Nucleus accumbens (tissue), 56 donors: ENCODE measurements at regions not wholly inside any gene's neighbourhood (a gene's known extent, or its start where the extent isn't known, plus 50 kb on each side); places are given as distances from the start of the nearest gene placed in this dataset.
A peak's percentile ranks its signal among the peaks of the same experiment; 100 is the strongest.
"Not testable (repeated sequence)": the region's sequence is repeated elsewhere in the genome, so short reads cannot be mapped to it uniquely, and the experiment has no call there.

Source experiments
- DNase-seq, 56 donors: peaks; one replicate each; lab custom pipeline; 2025; lab: John Stamatoyannopoulos, UW

DNA sequence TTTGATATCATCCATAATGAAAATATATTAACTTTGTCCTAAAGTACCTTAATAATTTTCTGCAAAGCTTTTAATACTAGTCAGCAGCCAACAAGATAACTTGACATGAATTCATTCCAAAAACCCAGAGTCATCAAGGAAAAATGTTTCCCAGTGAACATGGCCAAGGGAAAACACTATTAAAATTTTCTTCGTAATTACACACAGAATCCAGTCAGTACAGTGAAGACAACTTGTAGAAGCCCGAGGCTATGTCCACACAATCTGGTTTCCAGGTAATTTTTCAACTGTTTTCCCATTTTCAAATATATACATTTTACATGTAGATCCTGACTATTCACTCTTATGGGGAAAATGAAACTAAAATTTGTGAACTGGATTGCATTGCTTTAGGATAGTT lies 600.9 kb downstream of the CDH8 start:
- DNase-seq: no peak

DNA sequence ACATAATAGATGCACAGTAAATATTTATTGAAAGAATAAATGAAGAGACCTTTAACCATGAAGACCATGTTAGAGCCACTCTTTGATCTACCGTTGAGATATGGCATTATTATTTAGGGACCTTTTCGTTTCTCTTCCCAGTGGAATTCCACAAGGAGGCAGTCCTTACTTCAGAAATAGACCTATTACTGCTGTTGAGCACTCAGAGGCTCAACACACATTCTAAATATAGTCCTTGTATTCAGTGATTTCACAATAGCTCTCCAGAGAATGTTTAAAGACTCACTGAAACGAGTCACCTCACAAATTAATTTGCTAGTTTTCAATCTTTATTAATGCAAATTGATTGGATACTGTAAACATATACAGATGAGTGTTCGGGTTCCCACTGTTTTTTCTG lies 603.8 kb downstream of the CDH8 start:
- DNase-seq: no peak

DNA sequence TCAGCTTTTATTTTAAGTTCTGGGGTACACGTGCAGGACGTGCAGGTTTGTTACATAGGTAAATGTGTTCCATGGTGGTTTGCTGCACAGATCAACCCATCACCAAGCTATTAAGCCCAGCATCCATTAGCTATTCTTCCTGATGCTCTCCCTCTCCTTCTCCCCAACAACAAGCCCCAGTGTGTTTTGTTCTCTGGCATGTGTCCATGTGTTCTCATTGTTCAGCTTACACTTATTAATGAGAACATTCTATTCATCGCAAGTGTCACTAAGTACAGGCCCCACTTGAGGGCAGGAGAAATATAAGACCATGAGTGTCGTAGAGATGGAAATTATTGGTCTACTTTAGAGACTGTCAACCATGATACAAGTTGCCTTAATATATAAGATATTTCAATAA lies 615.1 kb downstream of the CDH8 start:
- DNase-seq: peak in 3 of 56 donors; percentile 0 to 1 (median 1)

DNA sequence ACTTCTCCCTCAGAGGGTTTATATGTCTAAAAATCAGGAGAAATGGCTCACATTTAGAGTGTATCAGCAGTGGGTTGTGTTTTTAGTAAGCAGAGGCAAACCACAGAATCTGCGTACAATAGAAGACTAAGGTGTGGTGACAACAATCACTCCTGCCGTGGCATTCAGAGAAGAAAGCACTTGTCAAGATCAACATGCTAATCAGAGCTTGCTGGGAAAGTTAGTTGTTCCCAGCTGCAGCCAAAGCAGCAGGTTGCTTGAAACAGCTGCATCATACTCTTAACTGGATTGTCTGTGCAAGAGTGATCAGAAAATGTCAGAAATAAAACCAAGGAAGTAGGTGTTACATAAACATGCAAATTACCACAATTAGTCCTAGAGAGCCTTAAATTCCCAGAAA lies 616.4 kb downstream of the CDH8 start:
- no peak for DNase-seq

DNA sequence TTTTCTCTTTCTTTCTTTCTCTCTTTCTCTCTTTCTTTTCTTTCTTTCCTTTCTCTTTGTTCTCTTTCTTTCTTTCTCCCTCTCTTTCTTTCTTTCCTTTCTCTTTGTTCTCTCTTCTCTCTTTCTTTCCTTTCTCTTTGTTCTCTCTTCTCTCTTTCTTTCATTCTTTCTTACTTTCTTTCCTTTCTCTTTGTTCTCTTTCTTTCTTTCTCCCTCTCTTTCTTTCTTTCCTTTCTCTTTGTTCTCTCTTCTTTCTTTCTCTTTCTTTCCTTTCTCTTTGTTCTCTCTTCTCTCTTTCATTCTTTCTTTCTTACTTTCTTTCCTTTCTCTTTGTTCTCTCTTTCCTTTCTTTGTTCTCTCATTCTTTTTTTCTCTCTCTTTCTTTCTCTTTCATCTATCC lies 617.4 kb downstream of the CDH8 start:
- DNase-seq: not testable (repeated sequence)

DNA sequence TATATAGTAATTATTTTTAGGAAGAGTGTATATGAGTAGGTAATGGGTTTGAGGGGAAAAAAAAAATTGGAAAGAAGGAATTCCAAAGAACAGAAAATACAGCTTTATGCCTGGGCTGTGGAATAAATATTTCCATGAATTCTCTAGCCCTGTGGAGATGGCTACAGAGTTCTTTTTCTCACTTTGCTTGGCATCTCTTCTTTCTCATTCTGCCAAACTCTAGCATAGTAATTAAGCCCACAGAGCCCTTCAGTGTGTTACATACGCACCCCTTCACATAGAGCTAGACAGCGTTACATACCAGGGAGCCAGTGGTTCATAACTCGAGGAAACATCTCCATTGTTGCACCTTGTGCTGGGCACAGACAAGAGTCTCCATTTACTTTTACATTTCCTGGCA lies 621.1 kb downstream of the CDH8 start:
- DNase-seq: no peak

DNA sequence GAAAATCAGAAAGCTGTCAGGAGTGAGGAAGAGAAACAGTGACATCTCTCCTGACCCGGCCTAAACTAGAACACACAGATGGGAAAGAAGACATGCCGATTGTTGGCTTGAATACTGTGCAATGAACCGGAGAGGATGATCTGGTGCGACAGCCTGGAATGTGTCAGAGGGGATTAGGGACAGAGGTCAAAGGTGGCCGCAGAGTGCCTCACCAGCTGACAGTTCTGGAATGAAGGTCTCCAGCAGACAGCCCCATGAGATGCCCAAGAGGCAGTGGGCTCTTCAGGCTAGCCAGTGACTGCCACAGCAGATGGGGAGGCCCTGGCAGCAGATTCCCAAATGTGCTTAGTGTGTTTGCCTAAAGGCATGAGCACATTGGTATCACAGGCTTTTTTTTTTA lies 623.2 kb downstream of the CDH8 start:
- DNase-seq: no peak

DNA sequence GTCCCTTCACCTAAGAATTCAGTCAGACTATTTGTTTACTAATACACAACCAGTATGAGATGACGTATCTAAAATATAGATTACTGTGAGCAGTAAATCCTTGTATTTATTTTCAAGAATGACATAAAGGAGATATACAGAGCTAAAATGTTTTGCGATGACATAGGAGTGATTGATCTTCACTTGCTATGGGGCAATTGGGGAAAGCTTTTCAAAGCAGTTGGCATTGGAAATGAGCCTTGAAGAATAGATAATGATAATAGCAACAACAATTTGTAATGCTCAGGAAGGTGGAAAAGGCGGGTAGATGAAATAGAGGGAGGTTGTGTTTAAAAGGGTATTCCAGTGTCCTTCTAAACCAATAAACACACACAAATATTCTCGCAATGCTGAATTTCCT lies 623.7 kb downstream of the CDH8 start:
- no peak for DNase-seq

DNA sequence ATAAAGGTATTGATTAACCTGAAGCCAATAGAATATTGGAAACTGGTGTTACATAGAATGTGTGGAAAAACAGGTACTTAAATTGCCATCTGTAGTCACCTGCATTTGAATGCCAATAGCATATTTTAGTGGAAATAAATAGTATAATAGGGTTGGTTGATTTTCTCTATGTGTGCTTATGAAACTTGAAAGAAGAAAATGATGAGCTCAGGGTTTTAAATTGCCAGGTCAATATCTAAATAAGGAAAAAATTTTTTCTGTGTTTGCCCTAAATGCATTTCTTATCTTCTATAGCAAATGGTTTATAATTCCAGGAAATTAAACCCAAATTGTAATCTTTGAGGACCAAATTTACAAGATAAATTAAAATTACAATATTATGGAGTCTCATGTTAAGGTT lies 626.6 kb downstream of the CDH8 start:
- DNase-seq: no peak

DNA sequence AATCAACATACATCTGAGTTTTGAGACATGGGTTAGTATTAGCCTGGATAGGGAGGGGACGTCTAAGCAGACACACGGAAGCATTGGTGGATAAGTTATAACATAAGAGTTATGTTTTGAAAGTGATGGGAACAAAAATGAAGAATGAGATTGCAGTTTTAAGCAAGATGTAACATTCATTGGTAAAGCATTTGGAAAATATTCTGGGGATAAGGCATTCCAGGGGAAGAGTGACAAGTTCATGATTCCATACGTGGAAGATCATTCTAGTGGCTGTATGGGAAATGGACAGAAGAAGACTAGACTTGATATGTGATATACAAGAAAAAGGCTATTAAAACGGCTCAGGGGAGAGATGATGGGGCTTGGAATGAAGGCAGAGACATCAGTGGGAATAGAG lies 632.9 kb downstream of the CDH8 start:
- no peak for DNase-seq

DNA sequence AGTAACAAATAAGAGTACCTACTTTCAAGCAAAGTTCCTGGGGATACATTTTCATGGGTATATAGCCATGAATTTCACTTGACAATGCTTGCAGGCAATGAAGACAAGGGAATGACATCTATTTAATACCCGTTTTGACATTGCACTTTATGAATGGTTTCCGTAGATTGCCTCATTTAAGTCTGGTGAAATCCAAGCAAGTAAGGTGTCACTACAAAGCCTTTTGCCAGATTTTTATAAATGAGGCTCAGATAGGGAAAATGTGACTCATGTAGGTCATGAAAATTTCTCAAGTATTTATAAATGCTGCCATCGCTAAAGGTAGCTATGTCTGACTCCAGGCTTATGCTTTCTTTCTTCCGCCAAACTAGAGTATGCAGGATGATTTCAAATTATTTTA lies 644.3 kb downstream of the CDH8 start:
- no peak for DNase-seq

DNA sequence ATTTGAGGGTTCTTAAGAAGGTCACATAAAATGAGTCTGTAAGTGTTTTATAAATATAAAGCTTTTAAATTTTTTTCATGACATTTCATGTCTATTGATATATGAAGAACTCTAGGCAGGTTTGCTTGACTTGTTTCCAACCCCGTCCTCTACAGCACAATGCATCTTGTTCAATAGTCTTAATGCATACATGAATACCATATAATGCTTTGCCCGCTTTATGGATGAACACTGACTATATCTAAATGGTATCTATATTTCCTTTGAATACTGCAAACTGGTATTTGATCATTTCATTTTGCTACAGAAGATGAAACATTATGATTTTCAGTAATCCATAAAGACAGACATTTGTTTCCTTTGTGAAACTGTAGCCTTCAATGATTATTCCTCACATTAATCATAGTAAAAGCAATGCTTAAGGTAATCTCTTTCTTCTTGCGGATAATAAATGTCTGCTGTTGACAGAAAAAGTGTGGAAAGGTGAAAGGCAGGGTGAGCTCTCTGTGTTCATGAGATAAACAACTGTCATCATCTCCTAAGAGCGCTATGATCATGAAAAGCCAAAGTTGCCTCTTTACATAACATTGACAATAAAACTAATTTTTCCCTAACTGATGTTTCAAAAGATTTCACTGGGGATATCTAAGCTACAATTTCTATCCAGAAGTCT lies 645.1 kb downstream of the CDH8 start:
- no peak for DNase-seq

DNA sequence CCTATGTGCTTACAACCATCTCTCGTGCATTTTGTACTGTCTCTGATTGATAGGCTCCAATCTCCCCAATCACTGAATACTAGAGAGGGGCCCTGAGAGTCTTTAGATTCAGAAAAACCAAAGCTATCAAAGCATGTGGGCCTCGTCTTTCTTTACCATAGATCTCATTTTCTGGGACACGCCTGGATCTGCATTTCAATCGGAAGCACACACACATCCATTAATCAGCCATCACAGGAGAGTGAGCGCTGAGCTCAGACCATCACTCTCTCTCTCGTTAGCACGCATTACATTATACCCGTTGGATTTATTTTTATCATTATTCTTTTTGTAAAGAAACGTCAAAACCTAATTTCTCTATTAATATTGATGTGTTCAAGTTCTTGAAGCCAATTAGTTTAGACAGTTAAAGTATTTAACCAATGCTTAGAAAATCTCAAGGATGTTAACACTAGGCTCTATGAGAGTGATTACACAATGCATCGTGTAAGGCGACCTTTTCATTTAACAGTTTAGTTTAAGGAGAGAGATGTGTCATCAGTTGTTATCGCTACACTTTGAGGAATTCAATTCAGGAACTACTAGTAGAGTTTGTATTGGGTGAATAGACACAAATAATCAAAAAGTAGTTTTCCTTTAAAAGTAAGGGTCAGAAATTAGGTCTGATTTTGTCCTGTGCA lies 650.7 kb downstream of the CDH8 start:
- DNase-seq: no peak

DNA sequence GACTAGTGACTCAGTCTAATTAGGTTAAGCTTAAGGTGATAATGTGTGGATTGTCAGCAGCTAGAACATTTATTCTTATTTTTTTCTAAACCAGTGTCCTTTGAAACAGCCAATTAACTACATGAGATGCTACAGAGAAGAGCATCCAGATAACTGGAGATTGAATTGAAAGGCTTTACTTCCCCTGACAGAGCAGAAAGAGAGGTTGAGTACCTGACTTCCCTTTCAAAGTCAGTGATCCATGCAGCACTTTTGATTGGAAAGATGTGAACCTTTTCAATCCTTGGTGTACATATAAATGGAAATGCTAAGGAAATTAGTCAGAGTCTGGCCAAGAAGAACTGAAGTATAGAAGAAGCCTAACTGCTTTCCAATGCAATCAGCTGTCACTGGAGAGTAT lies 653.8 kb downstream of the CDH8 start:
- no peak for DNase-seq

DNA sequence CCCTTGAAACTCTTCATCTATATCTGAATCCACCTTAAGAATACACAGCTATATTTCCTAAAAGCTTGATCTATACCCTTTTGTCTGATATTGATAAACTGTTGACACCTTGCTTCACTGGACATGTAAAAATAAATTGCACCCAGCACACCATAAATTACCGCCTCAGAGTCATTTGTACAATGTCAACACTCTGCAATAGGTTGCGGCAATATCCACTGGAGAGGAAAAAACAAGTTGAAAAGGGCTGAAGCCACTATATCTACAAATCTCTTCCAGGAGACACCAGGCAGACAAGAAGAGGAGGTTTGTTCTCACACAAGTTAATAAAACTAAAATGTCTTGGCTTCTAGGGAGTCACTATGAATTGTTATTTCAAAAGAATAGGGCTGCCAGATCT lies 656.9 kb downstream of the CDH8 start:
- DNase-seq: no peak

DNA sequence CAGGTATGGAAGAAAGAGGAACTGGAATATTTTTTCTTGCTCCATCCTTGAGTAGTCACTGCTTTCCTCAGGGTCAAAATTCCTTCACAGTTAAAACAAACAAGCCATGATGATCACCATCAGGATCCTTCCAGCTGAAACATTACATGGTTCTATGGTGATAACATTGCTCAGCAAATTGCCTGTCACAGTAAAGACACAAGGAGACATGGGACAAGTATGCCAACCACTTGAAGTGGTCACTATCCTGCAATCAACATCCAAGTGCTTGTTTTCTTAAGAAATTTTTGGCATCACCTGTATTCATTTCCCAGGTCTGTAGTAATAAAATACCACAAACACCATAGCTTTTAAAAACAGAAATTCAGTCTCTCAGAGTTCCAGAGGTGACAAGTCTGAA lies 662.2 kb downstream of the CDH8 start:
- DNase-seq: no peak

DNA sequence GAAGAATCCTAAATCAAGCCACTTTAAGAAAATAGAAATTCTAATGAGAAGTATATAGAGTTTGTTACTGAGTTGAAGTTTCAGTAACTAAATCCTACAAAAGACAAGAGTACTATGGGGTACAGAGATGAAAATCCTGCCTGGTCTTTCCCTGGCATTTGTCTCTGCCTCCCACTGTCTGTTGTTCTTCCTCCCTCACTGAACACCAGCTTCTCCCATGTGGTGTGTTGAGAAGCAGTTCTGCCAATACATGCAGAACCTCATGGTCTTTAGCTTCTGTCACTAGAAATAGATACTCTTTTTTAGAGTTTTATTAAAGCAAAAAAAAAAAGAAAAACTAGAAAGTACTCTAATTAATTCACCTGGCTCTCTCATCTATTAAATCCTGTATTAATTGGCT lies 664.4 kb downstream of the CDH8 start:
- no peak for DNase-seq

DNA sequence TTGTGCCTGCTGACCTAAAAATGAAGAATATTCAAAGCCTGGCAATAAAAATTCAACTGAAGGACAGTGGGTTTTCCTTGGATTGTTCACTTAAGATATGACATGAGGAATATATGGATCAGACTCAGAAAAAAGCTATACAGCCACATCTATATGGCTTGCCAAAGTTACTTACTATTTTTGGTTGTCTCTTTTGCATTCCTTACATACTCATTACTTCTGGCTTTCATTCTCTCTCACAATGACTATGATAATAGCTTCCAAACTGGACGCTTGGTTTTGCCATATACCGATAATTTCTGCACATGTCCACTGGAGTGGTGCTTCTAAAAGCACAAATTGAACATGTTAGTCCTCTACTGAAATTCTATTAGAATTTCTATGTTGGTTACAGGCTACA lies 664.9 kb downstream of the CDH8 start:
- no peak for DNase-seq

DNA sequence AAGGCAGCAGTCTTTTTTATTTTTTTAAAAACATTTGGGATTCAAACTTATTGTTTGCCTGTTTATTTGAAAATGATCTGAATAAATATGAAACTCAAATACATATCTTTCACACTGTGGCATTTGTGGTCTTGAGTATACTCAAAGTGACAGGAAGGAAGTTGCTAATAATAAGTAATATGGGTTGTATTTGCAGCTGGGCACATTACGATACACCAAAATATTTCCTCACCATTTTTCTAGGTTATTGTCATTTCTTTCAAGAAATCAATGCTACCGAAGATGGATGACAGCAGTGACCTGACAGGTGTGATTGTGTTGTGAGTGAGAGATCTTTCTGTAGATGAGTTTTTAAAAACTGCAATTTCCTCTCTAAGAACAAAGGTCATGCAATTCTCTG lies 665.7 kb downstream of the CDH8 start:
- no peak for DNase-seq

DNA sequence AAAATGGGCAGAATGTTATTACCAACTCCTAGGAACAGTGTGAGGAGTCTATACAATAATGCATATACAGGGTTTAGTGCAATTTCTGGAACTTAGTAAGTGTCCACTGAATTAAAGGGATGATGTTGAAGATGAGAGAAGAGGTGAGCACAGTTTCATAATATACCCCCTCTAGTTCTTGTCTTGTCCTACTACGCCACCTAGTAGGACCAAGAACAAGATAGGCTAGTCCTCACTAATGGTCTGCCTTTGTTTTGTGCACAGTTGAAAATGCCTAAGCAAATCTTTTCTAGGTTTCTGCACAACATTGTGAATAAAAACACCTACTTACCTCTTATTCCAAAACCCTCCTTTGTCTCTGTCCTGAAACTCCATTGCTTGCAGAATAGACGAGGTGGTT lies 670.2 kb downstream of the CDH8 start:
- no peak for DNase-seq

DNA sequence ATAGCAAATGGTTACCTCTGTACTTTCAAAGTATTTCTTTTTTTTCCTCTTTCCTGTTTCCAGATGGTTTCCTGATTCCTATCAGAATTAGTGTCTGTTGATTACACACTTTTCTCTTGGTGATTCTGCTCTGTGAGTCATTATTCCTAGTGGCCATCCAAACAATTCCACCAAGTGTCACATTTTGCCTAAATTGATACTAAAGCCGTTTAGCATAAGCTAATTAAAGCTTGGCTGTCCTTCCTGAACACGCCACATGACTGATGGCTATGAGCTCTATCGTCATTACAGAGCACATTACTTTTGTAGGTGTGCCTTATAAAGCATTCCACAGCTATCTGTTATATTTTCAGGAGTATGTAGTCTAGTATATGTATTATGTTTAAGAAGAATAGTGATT lies 671.2 kb downstream of the CDH8 start:
- no peak for DNase-seq

DNA sequence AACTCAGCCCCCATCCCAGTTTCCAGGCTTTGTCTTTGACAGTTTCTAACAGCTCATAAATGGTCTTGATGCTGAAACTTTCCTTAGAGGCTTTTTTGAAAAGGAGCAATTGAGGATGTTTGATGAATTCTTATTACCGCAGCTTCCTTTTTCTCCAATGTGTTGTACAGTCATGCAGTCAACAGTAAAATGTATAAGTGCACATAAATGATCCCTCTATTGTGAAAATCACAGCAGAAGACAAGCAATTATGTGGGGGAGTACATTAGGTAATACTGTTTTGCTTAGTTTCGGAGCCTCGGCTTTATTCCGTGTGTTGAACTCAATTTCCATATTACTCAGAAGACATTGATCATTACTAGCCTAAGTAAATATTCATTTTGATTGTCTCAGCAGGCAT lies 673.7 kb downstream of the CDH8 start:
- peak in 1 of 56 donors; percentile 3 for DNase-seq

DNA sequence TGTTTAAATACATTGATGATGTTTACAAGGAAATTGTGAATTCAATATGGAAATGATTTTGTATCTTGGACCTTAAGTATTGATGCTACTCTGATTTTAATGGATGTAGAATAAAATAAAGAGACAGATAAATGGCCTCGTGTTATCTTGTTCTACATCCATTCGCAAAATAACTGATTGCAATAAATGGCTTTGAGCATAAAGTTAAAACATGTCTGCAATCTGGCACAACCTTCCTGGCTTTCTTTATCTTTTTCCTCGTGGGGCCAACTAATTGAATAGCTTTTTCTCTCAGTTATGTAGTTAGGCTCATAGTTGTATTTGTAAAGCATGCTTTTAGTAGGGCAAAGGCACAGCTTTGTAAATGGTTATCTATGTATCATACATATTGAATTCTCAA lies 691.4 kb downstream of the CDH8 start:
- DNase-seq: no peak
